ENCODE measurements at regions not wholly inside any gene's neighbourhood (a gene's known extent, or its start where the extent isn't known, plus 50 kb on each side); places are given as distances from the start of the nearest gene placed in this dataset.

- TF ChIP-seq CTCF (IDR thresholded peaks at IDR 0.05), result no peak
Observed at GRCh38 chr2:234147335-234147861, 96.9 kb downstream of the SPP2 start.

GRCh38 chr2:234146087-234146826 is 95.8 kb downstream of the SPP2 start:
- no peak for TF ChIP-seq CTCF (IDR thresholded peaks at IDR 0.05)

GRCh38 chr2:234145511-234145910 is 95.0 kb downstream of the SPP2 start:
- TF ChIP-seq CTCF (IDR thresholded peaks at IDR 0.05), result no peak

DNA sequence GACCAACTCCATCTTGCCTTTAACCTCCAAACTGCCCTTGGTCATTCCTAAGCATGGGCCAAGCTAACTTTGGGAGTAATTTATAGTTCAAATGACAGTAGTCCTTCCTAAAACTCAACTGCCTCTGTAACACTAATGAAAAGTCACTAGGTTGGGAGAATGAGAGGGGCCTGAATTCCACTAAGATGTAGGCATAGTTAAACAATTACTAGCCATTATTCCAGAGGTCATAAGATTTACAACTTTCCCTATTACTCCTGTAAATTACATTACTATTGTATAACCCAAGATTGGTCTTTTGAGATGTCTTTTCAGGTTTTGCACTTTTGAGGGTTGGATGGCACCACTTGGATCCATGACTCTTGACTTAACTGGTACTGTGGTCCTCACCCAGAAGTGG is 94.6 kb downstream of the SPP2 start:
- no peak for TF ChIP-seq CTCF (IDR thresholded peaks at IDR 0.05)

DNA sequence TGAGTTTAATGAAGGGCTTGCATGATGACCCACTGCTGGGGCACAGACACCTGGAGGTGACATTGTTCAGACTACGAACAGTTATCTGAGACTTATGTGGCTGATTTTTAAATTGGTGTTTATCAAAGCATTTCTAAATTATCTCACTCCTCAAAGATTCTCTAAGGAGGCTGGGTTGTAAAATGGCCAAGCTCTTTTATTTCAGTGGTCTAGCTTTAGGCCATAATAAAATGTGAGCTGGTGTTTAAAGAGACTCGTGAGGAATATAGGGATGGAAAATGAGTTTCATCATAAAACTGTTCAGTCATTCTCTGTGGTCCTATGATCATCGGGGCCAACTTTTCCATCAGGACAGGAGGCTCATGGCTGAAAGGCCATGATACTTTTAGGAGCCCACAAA is 93.4 kb downstream of the SPP2 start:
- TF ChIP-seq CTCF (IDR thresholded peaks at IDR 0.05), result no peak

GRCh38 chr2:234142530-234142929 is 92.0 kb downstream of the SPP2 start:
- TF ChIP-seq CTCF (IDR thresholded peaks at IDR 0.05), result no peak

- no peak for TF ChIP-seq CTCF (IDR thresholded peaks at IDR 0.05)
Observed at GRCh38 chr2:234139755-234140154, 89.3 kb downstream of the SPP2 start.
